K562 (cell line): ENCODE measurements at regions not wholly inside any gene's neighbourhood (a gene's known extent, or its start where the extent isn't known, plus 50 kb on each side); places are given as distances from the start of the nearest gene placed in this dataset.

Experiments used
- HCFC1 ChIP-seq: IDR thresholded peaks from 2 replicates; pipeline ENCODE4 v1.6.1; 2012; ENCODE audit warnings: low read depth, low read length, improper control_type of control experiment
- HDAC8 ChIP-seq: fragments of 450-650 bp; IDR thresholded peaks from 2 replicates; pipeline ENCODE4 v1.6.1; 2016; ENCODE audit warnings: mild to moderate bottlenecking, missing genetic modification characterization, moderate library complexity, missing compliant biosample characterization
- KAT7 ChIP-seq: sonication (generic); formaldehyde crosslinking; IDR thresholded peaks from 2 replicates; pipeline ENCODE4 v1.8.0; 2022; ENCODE audit warnings: missing genetic modification reagents, mild to moderate bottlenecking, borderline replicate concordance
- KDM1A ChIP-seq, 2 experiments: fragments of 450-650 bp; IDR thresholded peaks; 2 replicates each; pipeline ENCODE4 v1.6.1; 2016; ENCODE audit warnings: mild to moderate bottlenecking in 2 of 2
- MED1 ChIP-seq: sonication (generic); formaldehyde crosslinking; IDR thresholded peaks from 2 replicates; pipeline ENCODE4 v1.8.1; 2023; ENCODE audit warnings: missing genetic modification reagents, borderline replicate concordance
- NFIC ChIP-seq: fragments of 450-650 bp; IDR thresholded peaks from 2 replicates; pipeline ENCODE4 v1.6.1; 2017; ENCODE audit warnings: mild to moderate bottlenecking, inconsistent platforms
- NFRKB ChIP-seq: fragments of 450-650 bp; IDR thresholded peaks from 2 replicates; pipeline ENCODE4 v1.6.1; 2016; ENCODE audit warnings: low read depth
- PRPF4 ChIP-seq: fragments of 200-400 bp; formaldehyde crosslinking; IDR thresholded peaks from one replicate; pipeline ENCODE4 v1.6.1; 2017; ENCODE audit warnings: low read length, low read depth, mild to moderate bottlenecking; ENCODE audit not compliant: insufficient read depth, poor library complexity, severe bottlenecking
- RBM14 ChIP-seq: fragments of 200-400 bp; formaldehyde crosslinking; IDR thresholded peaks from 2 replicates; pipeline ENCODE4 v1.6.1; 2018; ENCODE audit warnings: low read depth, mild to moderate bottlenecking, low read length, moderate library complexity, borderline replicate concordance; ENCODE audit not compliant: insufficient read depth
- SRSF3 ChIP-seq: fragments of 200-400 bp; formaldehyde crosslinking; IDR thresholded peaks from 2 replicates; pipeline ENCODE4 v1.6.1; 2016; ENCODE audit warnings: mild to moderate bottlenecking, low read length, moderate library complexity; ENCODE audit not compliant: insufficient read depth
- TF ChIP-seq, protein P1 (sequence below): fragments of 250-450 bp; sonication (Bioruptor Pico); IDR thresholded peaks from 2 replicates; pipeline ENCODE4 v1.8.0; 2022; ENCODE audit warnings: inconsistent platforms
- TF ChIP-seq, protein P2 (sequence below): fragments of 250-450 bp; sonication (Bioruptor Pico); IDR thresholded peaks from 2 replicates; pipeline ENCODE4 v1.8.0; 2022; ENCODE audit warnings: moderate library complexity, mild to moderate bottlenecking, inconsistent platforms

DNA sequence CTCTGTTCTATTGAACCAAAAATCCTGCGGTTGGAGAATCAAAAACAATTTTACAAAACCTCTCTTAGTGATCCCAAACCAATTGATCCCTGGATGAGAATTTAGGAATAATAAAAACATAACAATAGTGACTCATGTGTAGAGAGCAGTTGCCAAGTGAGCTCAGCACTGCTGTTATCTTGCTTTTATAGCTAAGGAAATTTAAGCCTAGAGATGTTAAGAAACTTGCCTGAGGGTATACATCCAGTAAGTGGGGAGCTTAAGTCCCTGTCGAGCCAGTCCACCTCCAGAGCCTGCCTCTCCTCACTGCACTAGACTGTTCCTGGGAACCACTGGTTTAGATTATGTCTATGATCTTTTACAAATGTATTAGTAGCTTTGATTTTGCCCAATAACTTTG lies 358.4 kb upstream of the LMCD1 start (continued):
- TF ChIP-seq KDM1A (IDR thresholded peaks at IDR 0.05) (no peak), RBM14 (no peak), MED1 (no peak), PRPF4 (no peak), HCFC1 (no peak), NFRKB (no peak), NFIC (no peak), SRSF3 (no peak), HDAC8 (tag) (no peak), KAT7 (CRISPR knock-in tag) (no peak)
- TF ChIP-seq, protein P1, sequence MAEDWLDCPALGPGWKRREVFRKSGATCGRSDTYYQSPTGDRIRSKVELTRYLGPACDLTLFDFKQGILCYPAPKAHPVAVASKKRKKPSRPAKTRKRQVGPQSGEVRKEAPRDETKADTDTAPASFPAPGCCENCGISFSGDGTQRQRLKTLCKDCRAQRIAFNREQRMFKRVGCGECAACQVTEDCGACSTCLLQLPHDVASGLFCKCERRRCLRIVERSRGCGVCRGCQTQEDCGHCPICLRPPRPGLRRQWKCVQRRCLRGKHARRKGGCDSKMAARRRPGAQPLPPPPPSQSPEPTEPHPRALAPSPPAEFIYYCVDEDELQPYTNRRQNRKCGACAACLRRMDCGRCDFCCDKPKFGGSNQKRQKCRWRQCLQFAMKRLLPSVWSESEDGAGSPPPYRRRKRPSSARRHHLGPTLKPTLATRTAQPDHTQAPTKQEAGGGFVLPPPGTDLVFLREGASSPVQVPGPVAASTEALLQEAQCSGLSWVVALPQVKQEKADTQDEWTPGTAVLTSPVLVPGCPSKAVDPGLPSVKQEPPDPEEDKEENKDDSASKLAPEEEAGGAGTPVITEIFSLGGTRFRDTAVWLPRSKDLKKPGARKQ (CRISPR knock-in tag): no peak
- TF ChIP-seq, protein P2, sequence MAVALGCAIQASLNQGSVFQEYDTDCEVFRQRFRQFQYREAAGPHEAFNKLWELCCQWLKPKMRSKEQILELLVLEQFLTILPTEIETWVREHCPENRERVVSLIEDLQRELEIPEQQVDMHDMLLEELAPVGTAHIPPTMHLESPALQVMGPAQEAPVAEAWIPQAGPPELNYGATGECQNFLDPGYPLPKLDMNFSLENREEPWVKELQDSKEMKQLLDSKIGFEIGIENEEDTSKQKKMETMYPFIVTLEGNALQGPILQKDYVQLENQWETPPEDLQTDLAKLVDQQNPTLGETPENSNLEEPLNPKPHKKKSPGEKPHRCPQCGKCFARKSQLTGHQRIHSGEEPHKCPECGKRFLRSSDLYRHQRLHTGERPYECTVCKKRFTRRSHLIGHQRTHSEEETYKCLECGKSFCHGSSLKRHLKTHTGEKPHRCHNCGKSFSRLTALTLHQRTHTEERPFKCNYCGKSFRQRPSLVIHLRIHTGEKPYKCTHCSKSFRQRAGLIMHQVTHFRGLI: no peak
